ENCODE measurements at regions not wholly inside any gene's neighbourhood (a gene's known extent, or its start where the extent isn't known, plus 50 kb on each side); places are given as distances from the start of the nearest gene placed in this dataset.

DNA sequence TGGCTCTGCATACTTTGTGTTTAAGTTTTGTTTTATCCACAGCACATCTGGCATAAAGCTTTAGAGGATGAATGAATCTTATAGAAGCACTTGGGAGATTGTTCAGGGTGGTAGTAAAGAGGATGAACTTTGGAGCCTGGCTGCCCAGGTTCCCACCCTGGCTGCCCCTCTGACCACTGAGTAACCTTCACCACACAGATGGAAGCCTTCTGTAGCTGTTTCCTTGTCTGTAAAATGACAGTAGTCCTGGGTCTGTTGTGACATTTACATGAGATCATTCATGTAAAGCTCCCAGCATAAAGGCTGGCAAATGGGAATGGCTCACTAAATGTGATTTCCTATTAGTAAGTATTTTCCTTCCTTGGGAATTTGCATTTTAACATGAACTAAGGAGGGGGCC, 85.7 kb upstream of the FAM169A start:
- DNase-seq (ENCODE audit: extremely low read depth in 1 of 4, low spot score in 3 of 4) (no peak), FAIRE-seq (no peak), ATAC-seq (no peak)
- Histone ChIP-seq H3K4me1 (replicated peaks in 1 of 2; ENCODE audit: control insufficient read depth in 2 of 2, insufficient read depth in 2 of 2, low read length in 2 of 2) (no peaks in the 10 kb centered on the region), H3K9ac (ENCODE audit: insufficient read depth in 1 of 2, low read depth in 2 of 2, low read length in 2 of 2) (no peak overlapping the region), H3K27ac (ENCODE audit: extremely low read depth, low read depth, low read length) (no peak overlapping the region), H3K27me3 (ENCODE audit: control insufficient read depth in 2 of 2, insufficient read depth in 2 of 2, low read length in 2 of 2) (peaks cover 0 to 10% of the 10 kb centered on the region in 2 experiments; a peak in 3 of 5 replicates), H3K9me1 (ENCODE audit: control insufficient read depth, insufficient read depth, low read length) (no peaks in the 10 kb centered on the region), H3K4me2 (ENCODE audit: insufficient read depth, low read length) (no peak overlapping the region), H2AFZ (ENCODE audit: low read depth, low read length) (no peak overlapping the region), H3K4me3 (no peak overlapping the region), H4K20me1 (replicated peaks; ENCODE audit: control insufficient read depth, insufficient read depth, low read length) (no peaks in the 10 kb centered on the region), H3K9me3 (replicated peaks; ENCODE audit: control insufficient read depth, insufficient read depth, low read depth, low read length) (no peaks in the 10 kb centered on the region), H3K36me3 (ENCODE audit: control insufficient read depth, insufficient read depth, low read length) (no peaks in the 10 kb centered on the region), H3K79me2 (ENCODE audit: control insufficient read depth, insufficient read depth, low read length) (no peaks in the 10 kb centered on the region)
- no TSS peak for BruUV-seq (replicated peaks)
- in situ Hi-C loops (cut with MboI) (no loop called here), intact Hi-C loops (cut with micrococcal nuclease) (no loop called here)
- ChIA-PET CTCF (ENCODE audit: low intra/inter-chr PET ratio) (no interaction called here), POLR2A (no interaction called here)
- TF ChIP-seq ATF3 (IDR thresholded peaks at IDR 0.05) = no peak
- TF ChIP-seq ATF3 (CRISPR knock-in tag; conservative IDR thresholded peaks at IDR 0.05) = no peak
- no peak for TF ChIP-seq HDAC3 (IDR thresholded peaks at IDR 0.05; ENCODE audit: borderline replicate concordance, partially characterized antibody)
- TF ChIP-seq, protein P1, sequence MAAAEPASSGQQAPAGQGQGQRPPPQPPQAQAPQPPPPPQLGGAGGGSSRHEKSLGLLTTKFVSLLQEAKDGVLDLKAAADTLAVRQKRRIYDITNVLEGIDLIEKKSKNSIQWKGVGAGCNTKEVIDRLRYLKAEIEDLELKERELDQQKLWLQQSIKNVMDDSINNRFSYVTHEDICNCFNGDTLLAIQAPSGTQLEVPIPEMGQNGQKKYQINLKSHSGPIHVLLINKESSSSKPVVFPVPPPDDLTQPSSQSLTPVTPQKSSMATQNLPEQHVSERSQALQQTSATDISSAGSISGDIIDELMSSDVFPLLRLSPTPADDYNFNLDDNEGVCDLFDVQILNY (CRISPR knock-in tag; IDR thresholded peaks at IDR 0.05) = no peak
- no peak for TF ChIP-seq TAF7 (tag; IDR thresholded peaks at IDR 0.05)

Data from K562 (cell line).